Activated naive CD8-positive, alpha-beta T cell treated with anti-CD3 and anti-CD28 coated beads, Interleukin-2, amount 50 U/mL, for 24 hours (primary cell): ENCODE measurements at regions not wholly inside any gene's neighbourhood (a gene's known extent, or its start where the extent isn't known, plus 50 kb on each side); places are given as distances from the start of the nearest gene placed in this dataset.

ENCODE experiments used
- ATAC-seq: fragments of 150-1000 bp; cut with Tn5 transposase; one replicate; pipeline ENCODE4 v1.10.0; 2021
- DNase-seq: peaks from one replicate; pipeline ENCODE4 v3.0.0; 2021
- H3K27ac Mint-ChIP-seq: one replicate; pipeline ENCODE4 v1.8.0; 2021; ENCODE audit warnings: mild to moderate bottlenecking, mixed read lengths
- H3K27me3 Mint-ChIP-seq: one replicate; pipeline ENCODE4 v1.8.0; 2021; ENCODE audit warnings: mixed read lengths
- H3K36me3 Mint-ChIP-seq: one replicate; pipeline ENCODE4 v1.8.0; 2021; ENCODE audit warnings: low read depth, mixed read lengths
- H3K4me1 Mint-ChIP-seq: one replicate; pipeline ENCODE4 v1.8.0; 2021; ENCODE audit warnings: mixed read lengths
- H3K4me3 Mint-ChIP-seq: one replicate; pipeline ENCODE4 v1.8.0; 2021; ENCODE audit warnings: mild to moderate bottlenecking, moderate library complexity, mixed read lengths
- H3K9me3 Mint-ChIP-seq: one replicate; pipeline ENCODE4 v1.8.0; 2021; ENCODE audit warnings: mixed read lengths

DNA sequence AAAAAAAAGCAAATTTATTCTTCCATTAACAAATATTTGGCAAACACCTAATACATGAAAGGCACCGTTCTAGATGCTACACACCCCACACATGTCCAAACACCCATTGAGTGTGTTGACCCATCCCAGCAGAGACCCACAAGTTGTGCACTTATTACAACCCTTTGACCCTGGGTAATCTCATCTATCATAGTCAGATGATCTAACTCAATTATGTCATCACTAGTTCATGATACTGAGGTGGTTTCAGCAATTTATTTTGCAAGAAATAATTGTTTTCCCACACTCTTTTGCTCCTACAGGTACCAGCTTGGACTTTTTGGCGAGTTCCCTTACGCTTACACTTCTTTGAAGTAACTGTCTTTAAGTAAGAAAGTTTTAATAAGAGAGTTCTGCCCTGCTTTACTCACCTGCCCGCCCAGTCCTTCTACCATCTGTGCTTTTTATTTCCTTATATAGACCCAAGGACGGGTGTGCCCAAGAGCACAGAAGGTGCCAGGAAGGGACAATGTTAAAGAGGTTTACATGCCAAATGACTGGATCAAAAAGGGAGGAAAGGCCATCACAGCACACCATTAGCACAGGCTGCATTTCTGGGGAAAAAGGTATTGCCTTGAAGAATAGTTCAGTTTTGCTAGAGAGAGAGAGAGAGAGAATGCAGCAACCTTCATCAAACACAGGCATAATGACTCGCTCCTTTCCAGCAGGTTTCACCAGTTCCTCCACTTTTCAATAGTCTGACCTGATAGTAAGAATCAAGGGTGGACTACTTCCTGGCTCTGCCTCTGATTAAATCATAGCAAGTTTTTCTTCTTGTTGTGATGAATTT, 54.5 kb upstream of the ATP11B start:
- no peaks in the 10 kb centered on the region for H3K36me3 Mint-ChIP-seq
- H3K9me3 Mint-ChIP-seq: no peaks in the 10 kb centered on the region
- peaks cover 16% of the 10 kb centered on the region for H3K27me3 Mint-ChIP-seq
- ATAC-seq (no peak), DNase-seq (no peak)
- no peaks in the 10 kb centered on the region for H3K4me1 Mint-ChIP-seq
- H3K27ac Mint-ChIP-seq: no peak overlapping the region
- H3K4me3 Mint-ChIP-seq: no peak overlapping the region

DNA sequence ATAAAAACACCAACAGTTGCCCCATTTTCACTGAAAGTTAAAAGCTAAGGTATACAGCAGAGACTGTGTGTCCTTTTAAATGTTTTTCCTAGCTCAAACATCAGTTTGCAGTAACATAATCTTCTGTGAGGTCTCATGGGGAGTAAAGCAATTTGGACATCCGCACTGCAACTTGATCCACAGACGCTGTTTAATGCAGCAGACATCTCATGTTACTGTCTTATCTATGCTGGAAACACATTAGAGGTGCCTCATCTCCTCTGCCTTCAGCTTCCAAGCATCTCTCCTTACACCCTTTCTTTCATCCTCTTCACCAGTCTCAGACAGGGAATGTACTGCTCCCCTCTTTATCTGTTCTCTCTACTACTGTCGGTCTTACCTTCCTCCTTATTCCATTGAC, 53.7 kb upstream of the ATP11B start:
- Mint-ChIP-seq H3K9me3 (no peaks in the 10 kb centered on the region), H3K4me1 (no peaks in the 10 kb centered on the region), H3K27ac (no peak overlapping the region), H3K4me3 (no peak overlapping the region), H3K36me3 (no peaks in the 10 kb centered on the region), H3K27me3 (peaks cover 16% of the 10 kb centered on the region)
- DNase-seq: no peak
- no peak for ATAC-seq

DNA sequence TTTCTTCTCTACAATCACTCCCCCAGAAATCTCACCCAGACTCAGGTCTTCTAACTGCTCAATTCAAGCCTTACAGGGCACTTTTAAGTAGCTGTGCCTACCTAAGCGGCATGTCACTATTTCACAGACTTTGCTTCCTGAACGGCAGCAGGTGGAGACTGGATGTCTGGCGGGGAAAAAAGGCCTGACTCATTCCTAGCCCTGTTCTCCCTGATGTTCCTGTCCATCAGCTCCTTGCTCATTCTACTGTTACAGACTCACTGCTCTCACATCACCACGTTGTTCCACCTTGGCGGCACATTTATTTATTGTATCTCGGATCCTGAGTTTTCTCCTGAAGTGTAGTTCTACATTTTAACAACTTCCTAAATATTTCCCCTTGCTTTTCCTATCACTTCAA, 52.6 kb upstream of the ATP11B start:
- ATAC-seq: no peak
- Mint-ChIP-seq H3K27ac (no peak overlapping the region), H3K4me1 (no peaks in the 10 kb centered on the region), H3K4me3 (no peak overlapping the region), H3K27me3 (peaks cover 16% of the 10 kb centered on the region), H3K9me3 (no peaks in the 10 kb centered on the region), H3K36me3 (no peaks in the 10 kb centered on the region)
- DNase-seq: no peak

DNA sequence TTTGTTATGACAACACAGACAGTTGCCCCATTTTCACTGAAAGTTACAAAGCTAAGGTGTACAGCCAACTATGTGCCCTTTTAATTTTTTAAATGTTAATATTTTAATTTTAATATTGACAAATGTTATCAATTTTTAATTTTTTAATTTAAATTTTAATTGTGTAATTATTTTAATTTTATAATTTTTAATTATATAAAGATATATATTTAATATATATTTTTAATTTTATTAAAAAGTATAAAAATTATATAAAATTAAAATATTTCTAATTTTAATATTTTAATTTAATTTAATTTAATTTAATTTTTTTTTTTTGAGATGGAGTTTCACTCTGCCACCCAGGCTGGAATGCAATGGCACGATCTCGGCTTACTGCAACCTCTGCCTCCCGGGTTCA, 52.1 kb upstream of the ATP11B start:
- no peaks in the 10 kb centered on the region for H3K36me3 Mint-ChIP-seq
- H3K9me3 Mint-ChIP-seq: no peaks in the 10 kb centered on the region
- H3K4me3 Mint-ChIP-seq: no peak overlapping the region
- peaks cover 16% of the 10 kb centered on the region for H3K27me3 Mint-ChIP-seq
- no peak for ATAC-seq
- no peaks in the 10 kb centered on the region for H3K4me1 Mint-ChIP-seq
- DNase-seq: no peak
- H3K27ac Mint-ChIP-seq: no peak overlapping the region
